AG09319 (cell line): ENCODE measurements at regions not wholly inside any gene's neighbourhood (a gene's known extent, or its start where the extent isn't known, plus 50 kb on each side); places are given as distances from the start of the nearest gene placed in this dataset.
"Not testable (repeated sequence)": the region's sequence is repeated elsewhere in the genome, so short reads cannot be mapped to it uniquely, and the experiment has no call there.

Source experiments
- DNase-seq: peaks from one replicate; pipeline ENCODE4 v3.0.0-alpha.2; 2010; ENCODE audit warnings: low read depth; ENCODE audit errors: extremely low read depth
- TF ChIP-seq, protein P1 (sequence below): IDR thresholded peaks from 2 replicates; pipeline ENCODE4 v1.5.1; 2011; ENCODE audit warnings: low read depth, mild to moderate bottlenecking, inconsistent platforms, low read length, moderate library complexity

DNA sequence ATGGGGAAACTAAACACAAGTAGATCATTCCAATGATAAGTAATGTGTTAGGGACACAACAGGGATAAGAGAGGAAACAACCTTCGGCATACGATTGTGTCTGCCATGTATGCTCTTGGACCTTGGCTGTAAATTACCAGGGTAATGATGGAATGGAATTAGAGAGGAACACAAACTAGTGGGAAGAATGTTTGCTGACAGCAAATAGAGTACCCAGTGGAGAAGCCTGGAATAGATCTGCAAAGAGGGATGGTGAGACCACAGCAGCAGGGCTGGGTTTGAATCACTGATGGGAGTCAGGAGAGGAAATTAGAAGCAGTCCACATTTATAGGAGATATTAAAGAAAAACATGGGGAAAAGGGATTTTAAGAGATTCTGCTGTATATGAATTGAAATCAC lies 172.8 kb downstream of the LRIG3 start:
- TF ChIP-seq, protein P1, sequence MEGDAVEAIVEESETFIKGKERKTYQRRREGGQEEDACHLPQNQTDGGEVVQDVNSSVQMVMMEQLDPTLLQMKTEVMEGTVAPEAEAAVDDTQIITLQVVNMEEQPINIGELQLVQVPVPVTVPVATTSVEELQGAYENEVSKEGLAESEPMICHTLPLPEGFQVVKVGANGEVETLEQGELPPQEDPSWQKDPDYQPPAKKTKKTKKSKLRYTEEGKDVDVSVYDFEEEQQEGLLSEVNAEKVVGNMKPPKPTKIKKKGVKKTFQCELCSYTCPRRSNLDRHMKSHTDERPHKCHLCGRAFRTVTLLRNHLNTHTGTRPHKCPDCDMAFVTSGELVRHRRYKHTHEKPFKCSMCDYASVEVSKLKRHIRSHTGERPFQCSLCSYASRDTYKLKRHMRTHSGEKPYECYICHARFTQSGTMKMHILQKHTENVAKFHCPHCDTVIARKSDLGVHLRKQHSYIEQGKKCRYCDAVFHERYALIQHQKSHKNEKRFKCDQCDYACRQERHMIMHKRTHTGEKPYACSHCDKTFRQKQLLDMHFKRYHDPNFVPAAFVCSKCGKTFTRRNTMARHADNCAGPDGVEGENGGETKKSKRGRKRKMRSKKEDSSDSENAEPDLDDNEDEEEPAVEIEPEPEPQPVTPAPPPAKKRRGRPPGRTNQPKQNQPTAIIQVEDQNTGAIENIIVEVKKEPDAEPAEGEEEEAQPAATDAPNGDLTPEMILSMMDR: no peak
- DNase-seq: no peak

DNA sequence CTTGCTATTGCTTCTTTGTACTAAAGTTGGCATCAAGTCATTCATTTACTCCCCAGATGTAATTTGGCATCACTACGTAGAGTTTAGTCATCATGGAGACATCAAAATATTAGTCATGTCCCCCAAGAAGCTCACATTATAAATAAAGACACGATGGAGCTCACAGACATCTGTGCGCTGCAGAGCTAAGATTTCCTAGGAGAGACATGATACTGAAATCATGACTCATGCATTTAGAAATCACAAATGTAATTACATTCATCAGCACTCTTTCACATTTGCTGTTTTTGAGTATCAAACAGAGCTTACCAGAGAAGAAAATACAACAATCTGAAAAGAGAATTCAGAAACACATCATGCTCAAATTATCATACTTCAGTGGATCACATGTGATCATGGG lies 169.8 kb downstream of the LRIG3 start:
- TF ChIP-seq, protein P1: no peak
- peak; percentile 80 for DNase-seq

DNA sequence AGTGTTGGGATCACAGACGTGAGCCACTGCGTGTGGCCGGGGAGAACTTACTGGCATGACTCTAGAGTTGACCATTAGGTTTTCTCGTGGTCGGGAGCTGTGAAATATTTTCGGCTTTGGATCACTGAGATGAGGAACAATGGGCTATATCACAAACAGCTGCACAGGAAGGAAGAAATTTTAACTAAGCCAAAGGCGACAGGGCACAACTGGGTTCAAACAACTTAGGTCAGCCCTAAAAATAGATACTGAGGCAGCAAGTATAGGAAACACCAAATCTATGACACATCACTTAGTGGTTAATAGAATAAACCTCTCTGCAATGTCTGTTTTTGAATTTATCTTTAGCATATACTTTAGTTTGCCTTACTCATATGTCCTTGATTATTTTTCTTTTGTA lies 162.9 kb downstream of the LRIG3 start:
- peak; percentile 44 for DNase-seq
- TF ChIP-seq, protein P1: no peak

DNA sequence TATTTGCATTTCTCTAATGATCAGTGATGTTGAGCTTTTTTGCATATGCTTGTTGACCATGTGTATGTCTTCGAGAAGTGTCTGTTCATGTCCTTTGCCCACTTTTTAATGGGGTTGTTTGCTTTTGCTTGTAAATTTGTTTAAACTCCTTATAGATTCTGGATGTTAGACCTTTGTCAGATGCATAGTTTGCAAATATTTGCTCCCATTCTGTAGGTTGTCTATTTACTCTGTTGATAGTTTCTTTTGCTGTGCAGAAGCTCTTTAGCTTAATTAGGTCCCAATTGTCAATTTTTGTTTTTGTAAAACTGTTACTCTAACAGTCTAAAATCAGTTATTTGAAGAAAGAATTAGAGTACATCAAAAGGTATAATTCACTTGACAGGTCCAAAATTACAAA lies 160.6 kb downstream of the LRIG3 start:
- not testable (repeated sequence) for DNase-seq

DNA sequence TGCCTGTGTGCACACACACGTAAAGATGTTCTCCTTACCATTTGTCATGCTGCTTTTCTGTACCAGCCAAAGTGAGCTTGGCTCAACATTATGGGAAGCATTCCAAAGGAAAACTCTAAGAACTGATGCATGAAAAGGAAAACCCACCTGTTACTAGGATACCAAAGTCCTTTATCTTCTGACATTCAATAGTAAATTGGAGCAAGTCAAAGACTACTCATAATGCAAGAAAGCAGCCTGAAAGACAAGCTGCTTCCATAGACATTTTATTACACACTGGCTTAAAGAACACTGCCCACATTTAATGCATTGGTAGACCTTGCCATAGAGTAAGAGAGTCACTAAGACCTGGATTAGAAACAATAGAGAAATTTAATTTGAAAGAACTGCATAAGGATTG lies 159.0 kb downstream of the LRIG3 start:
- no peak for DNase-seq
- TF ChIP-seq, protein P1: no peak

DNA sequence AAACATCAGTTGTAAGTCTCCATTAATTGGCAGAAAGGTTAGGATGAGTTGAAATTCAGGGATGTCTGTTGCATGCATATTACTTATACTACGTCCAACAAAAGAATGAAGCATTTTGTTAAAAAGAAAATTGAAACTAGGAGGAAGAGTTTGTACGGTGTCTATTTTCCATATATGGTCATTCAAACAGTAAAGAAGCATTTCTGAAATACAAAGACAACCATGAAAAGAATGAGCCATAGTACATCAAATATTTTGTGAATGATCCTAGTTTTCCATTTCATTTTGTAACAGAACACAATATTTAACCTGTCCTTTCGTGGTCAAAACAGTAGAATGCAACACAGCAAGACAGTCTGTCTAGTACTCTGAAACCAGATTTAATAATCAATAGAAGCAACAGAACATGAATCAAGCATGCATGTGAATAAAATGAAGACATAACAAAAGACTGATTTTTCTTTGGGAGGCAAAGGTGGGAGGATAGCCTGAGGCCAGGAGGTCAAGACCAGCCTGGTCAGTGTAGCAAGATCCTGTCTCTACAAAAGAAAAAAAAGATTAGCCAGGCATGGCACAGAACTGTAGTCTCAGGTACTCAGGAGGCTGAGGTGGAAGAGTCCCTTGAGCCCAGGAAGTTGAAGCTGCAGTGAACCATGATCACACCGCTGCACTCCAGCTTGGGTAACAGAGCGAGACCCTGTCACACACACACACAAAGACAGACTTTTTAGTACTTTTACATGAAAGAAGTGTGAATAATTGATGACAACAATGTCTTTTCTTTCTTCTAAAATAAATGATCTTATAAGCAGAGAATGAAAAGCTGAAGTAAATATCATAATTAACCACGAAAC lies 156.0 kb downstream of the LRIG3 start:
- TF ChIP-seq, protein P1: no peak
- DNase-seq: no peak

DNA sequence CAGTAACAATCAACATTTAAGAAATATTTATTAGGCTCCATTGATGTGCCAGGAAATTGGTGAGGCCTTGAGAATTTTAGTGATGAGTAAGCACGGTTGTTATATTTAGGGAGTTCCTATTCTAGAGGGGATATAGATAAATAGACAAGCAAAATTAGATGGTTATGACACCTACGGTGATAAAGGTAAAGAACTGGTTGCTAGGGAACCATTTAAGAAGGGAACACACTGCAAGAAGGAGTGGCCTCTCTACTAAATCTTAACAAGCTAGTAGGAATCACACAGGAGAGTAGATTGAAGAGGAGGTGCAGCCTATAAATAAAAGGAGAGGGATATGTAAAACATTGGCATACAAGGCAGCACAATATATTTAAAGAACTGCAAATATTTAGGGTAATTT lies 155.2 kb downstream of the LRIG3 start:
- DNase-seq: no peak
- TF ChIP-seq, protein P1: no peak
